HG03575 (cell line): ENCODE measurements at regions not wholly inside any gene's neighbourhood (a gene's known extent, or its start where the extent isn't known, plus 50 kb on each side); places are given as distances from the start of the nearest gene placed in this dataset.

Experiments used
- ATAC-seq: cut with Tn5 transposase; IDR thresholded peaks from one replicate; pipeline ENCODE4 v1.9.1; 2021; ENCODE audit not compliant: unreplicated experiment, insufficient number of reproducible peaks, low FRiP score; ENCODE audit errors: extremely low read depth

GRCh38 chr12:19695244-19696098, 256.2 kb downstream of the AEBP2 start:
- no peak for ATAC-seq

- no peak for ATAC-seq
Observed at GRCh38 chr12:19700969-19701368, 261.7 kb downstream of the AEBP2 start.

- ATAC-seq = no peak
Observed at GRCh38 chr12:19704966-19705365, 265.7 kb downstream of the AEBP2 start.

DNA sequence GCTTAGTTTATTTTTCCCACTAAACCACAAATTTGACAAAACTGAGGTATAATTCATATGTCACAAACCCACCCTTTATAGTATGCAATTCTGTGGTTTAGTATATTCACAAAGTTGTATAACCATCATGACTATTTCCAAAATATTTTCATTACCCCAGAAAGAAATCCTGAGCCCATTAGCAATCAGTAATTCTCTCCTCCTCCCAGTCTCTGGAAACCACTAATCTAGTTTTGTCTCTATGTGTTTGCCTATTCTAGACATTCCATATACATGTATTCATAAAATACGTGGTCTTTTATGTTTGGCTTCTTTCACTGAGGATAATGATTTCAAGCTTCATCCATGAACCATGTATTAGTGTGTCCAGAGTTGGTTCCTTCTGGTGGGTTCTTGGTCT, 267.6 kb downstream of the AEBP2 start:
- ATAC-seq = no peak

- no peak for ATAC-seq
Observed at GRCh38 chr12:19707948-19708409, 268.7 kb downstream of the AEBP2 start.

DNA sequence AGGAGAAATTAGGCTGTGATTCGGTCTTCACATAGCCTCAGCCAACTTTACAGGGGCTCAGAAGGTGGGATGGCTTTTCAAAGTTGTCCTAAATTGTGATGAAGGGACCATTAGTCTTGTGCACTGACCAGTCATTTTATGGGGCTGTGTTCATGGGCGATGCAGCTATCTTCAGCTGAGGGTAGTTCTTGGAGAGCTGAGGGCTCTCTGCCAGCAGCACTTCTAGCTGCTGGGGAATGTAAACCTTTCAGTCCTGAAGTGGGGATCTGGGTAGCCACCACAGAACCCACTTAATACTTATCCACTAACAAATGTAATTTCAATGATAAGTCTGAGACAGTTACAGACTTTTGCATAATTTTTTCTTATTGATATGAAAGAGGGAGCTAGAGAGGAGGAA, 270.6 kb downstream of the AEBP2 start:
- ATAC-seq = no peak

- no peak for ATAC-seq
Observed at GRCh38 chr12:19710811-19711793, 271.8 kb downstream of the AEBP2 start.

- ATAC-seq = no peak
Observed at GRCh38 chr12:19712041-19712440, 272.7 kb downstream of the AEBP2 start.

- no peak for ATAC-seq
Observed at GRCh38 chr12:19718401-19718800, 279.1 kb downstream of the AEBP2 start.

- ATAC-seq = no peak
Observed at GRCh38 chr12:19719672-19720071, 280.4 kb downstream of the AEBP2 start.

DNA sequence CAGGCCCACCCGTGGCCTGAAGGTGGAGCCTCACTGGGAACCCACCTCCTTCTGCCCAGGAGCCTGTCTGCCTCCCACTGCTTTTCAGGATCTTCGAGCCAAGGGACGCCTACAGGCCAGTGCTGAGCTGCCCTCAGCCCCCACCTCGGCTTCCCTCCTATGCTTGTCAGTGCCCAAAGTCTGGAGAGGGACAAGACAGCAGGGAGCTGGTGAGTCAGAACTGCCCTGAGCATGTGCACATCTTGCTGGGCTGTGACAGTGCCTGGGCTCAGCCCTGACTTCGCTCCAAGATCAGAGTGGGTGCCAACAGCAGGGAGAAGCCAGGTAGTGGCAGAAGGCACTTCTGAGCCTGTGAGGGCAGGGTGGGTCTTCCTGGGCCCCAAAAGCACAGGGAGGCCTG, 286.8 kb downstream of the AEBP2 start:
- no peak for ATAC-seq

DNA sequence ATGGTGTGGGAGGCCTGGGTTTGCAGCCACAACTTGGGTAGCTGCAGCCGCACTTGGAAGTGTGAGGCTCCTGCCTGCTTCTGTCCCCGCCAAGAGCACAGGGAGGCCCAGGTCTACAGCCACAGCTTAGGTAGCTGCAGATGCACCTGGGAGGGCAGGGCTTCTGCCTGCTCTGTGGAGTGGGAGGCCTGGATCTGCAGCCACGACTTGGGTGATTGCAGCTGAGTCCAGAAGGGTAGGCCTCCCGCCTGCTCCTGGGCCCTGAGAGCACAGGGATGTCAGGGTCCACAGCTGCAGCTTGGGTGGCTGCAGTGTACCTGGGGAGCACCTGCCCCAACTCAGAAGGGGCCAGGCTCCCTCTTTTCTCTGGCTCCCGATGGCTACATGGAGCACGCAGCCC, 287.3 kb downstream of the AEBP2 start:
- no peak for ATAC-seq

DNA sequence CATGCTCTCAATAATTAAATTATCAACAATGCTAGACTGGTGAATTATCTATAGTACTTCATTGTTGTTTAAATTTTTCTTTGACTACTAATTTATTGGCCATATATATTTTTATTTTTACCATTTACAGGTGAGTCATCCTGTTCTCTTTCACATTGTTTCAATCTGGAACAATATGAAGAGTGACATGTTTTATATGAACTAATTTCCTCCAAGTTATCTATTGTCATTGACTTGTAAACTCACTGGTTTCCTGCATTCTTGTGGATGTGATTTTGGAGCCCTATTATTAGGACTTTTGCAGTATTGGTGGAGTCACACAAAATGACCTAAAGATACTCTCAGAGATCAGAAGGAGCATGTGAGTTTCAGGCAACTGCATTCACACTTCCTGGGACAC, 297.7 kb downstream of the AEBP2 start:
- no peak for ATAC-seq

DNA sequence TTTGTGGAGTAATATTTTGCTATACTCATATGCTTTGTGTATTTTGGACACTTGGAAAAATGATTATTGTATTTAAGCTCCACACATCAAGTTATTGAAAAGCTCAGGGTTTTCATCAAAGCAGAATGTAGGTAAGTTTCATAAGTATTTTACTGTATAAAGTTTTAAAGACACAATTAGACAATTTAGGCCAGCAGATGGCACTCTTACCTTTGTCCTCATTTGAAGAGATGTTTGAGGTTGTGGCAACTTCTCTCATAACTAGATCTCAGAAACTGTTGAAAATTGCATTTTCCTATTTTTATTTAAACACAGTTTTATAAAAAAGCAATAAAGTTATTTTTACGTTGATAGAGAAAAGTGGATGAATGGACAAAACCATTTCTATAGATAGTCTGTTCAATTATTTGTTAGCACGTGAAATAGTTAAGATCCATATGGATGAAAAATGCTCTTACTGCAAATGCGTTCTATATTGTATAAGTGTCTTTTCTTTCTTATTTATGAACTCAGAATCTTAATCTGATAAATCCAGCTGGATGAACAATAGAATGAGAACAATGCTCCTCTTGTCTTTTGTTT, 300.0 kb downstream of the AEBP2 start:
- ATAC-seq = no peak

DNA sequence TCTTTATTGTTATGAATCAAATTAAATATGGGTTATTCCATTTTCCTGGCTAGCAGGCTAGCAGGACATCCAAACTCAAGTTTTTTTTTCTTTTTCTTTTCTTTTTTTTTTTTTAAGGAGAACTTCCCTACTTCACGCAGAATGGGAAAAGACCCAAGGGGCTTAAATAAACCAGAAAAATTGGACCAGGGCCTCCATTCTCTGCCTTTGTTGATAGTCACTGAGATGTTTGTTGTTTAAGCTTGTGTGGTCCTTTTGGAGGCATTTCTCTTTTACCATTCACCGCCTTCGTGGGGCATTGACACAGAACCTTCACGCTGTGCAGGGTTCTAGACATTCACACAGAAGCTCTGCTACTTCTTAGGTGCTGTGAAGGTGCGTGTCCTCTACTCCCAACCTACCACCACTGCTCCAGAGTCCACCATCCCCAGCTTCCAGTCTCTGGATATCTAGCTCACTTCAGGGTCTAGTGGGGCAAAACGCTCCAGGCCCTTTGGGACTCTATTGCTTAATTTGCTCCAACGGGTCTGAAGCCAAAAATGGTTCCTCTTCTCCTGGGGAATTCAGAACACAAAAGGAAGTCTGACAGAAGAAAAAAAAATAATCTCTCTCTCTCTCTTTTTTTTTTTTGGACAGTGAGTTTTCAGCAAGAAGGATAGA, 301.3 kb downstream of the AEBP2 start:
- no peak for ATAC-seq

DNA sequence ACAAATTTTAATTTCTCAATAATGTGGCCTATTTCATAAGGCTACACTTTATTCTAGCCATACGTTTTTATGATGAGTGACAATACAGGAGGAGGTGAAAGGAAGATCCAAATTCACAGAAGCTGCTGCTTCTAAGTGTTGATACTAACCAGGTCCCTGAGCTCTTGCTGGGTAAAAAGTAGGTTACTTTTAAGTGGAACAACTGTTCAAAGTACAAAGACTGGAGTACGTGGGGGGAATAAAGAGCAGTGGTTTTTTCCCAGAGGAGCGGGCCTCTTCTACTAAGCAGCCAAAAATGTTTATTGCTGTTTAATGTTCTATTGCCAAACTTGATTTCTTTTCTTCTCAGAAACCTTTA, 301.8 kb downstream of the AEBP2 start:
- no peak for ATAC-seq

DNA sequence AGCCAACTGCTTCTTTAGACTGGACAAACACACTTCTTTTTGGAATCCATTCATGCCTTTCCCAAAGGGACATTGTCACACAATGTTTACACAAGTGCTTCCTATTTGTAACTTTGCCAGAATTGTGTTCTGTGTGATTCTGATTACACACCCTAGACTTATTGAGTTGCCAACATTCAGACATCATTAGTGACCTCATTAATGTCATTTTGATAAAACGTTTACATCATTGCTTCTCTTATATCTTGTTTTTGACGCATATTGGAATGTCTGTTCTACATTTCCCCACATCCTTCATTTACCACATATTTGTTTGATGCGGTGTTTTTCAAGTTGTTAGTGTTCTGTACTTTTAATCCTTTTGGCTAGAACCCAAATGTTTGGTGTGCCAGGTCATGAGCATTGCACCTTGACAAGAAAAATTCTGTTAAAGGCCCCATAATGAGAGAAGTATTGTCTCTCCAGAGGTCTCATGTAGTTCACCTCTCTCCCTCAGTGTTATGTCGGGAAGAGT, 305.5 kb downstream of the AEBP2 start:
- no peak for ATAC-seq

GRCh38 chr12:19746471-19746870, 307.2 kb downstream of the AEBP2 start:
- ATAC-seq = no peak
